ENCODE measurements at regions not wholly inside any gene's neighbourhood (a gene's known extent, or its start where the extent isn't known, plus 50 kb on each side); places are given as distances from the start of the nearest gene placed in this dataset.

GRCh38 chr21:27306206-27306605, 339.3 kb upstream of the ADAMTS5 start:
- Histone ChIP-seq H3K4me1 (ENCODE audit: control insufficient read depth, insufficient read depth, low read length, poor library complexity, severe bottlenecking) (no peaks in the 10 kb centered on the region), H3K9me3 (ENCODE audit: control insufficient read depth, low read length) (no peaks in the 10 kb centered on the region), H3K27me3 (replicated peaks; ENCODE audit: control insufficient read depth, insufficient read depth, low read length, poor library complexity, severe bottlenecking) (no peaks in the 10 kb centered on the region), H3K4me3 (ENCODE audit: insufficient read depth, low read depth, low read length, poor library complexity, severe bottlenecking) (no peak overlapping the region), H3K36me3 (ENCODE audit: control insufficient read depth, insufficient read depth, low read length) (no peaks in the 10 kb centered on the region), H3K27ac (ENCODE audit: insufficient read depth, low read length, poor library complexity, severe bottlenecking) (no peak overlapping the region)
- no peak for DNase-seq

GRCh38 chr21:27301220-27301619, 334.3 kb upstream of the ADAMTS5 start:
- H3K9me3 ChIP-seq (ENCODE audit: control insufficient read depth, low read length): no peaks in the 10 kb centered on the region
- H3K27me3 ChIP-seq (replicated peaks; ENCODE audit: control insufficient read depth, insufficient read depth, low read length, poor library complexity, severe bottlenecking): no peaks in the 10 kb centered on the region
- DNase-seq: no peak
- H3K4me1 ChIP-seq (ENCODE audit: control insufficient read depth, insufficient read depth, low read length, poor library complexity, severe bottlenecking): no peaks in the 10 kb centered on the region
- H3K4me3 ChIP-seq (ENCODE audit: insufficient read depth, low read depth, low read length, poor library complexity, severe bottlenecking): no peak overlapping the region
- H3K27ac ChIP-seq (ENCODE audit: insufficient read depth, low read length, poor library complexity, severe bottlenecking): no peak overlapping the region
- no peaks in the 10 kb centered on the region for H3K36me3 ChIP-seq (ENCODE audit: control insufficient read depth, insufficient read depth, low read length)

- no peak overlapping the region for H3K27ac ChIP-seq (ENCODE audit: insufficient read depth, low read length, poor library complexity, severe bottlenecking)
- no peak for DNase-seq
- no peaks in the 10 kb centered on the region for H3K9me3 ChIP-seq (ENCODE audit: control insufficient read depth, low read length)
These were observed 333.9 kb upstream of the ADAMTS5 start for GRCh38 chr21:27300770-27301169.

GRCh38 chr21:27298465-27298864, 331.6 kb upstream of the ADAMTS5 start:
- no peaks in the 10 kb centered on the region for H3K27me3 ChIP-seq (replicated peaks; ENCODE audit: control insufficient read depth, insufficient read depth, low read length, poor library complexity, severe bottlenecking)
- no peak overlapping the region for H3K27ac ChIP-seq (ENCODE audit: insufficient read depth, low read length, poor library complexity, severe bottlenecking)
- no peaks in the 10 kb centered on the region for H3K36me3 ChIP-seq (ENCODE audit: control insufficient read depth, insufficient read depth, low read length)
- no peak overlapping the region for H3K4me3 ChIP-seq (ENCODE audit: insufficient read depth, low read depth, low read length, poor library complexity, severe bottlenecking)
- H3K9me3 ChIP-seq (ENCODE audit: control insufficient read depth, low read length): no peaks in the 10 kb centered on the region
- H3K4me1 ChIP-seq (ENCODE audit: control insufficient read depth, insufficient read depth, low read length, poor library complexity, severe bottlenecking): no peaks in the 10 kb centered on the region
- no peak for DNase-seq

More at GRCh38 chr21:27300770-27301169, 333.9 kb upstream of the ADAMTS5 start:
- H3K27me3 ChIP-seq (replicated peaks; ENCODE audit: control insufficient read depth, insufficient read depth, low read length, poor library complexity, severe bottlenecking): no peaks in the 10 kb centered on the region
- H3K36me3 ChIP-seq (ENCODE audit: control insufficient read depth, insufficient read depth, low read length): no peaks in the 10 kb centered on the region
- no peaks in the 10 kb centered on the region for H3K4me1 ChIP-seq (ENCODE audit: control insufficient read depth, insufficient read depth, low read length, poor library complexity, severe bottlenecking)
- H3K4me3 ChIP-seq (ENCODE audit: insufficient read depth, low read depth, low read length, poor library complexity, severe bottlenecking): no peak overlapping the region

- Histone ChIP-seq H3K4me3 (ENCODE audit: insufficient read depth, low read depth, low read length, poor library complexity, severe bottlenecking) (no peak overlapping the region), H3K4me1 (ENCODE audit: control insufficient read depth, insufficient read depth, low read length, poor library complexity, severe bottlenecking) (no peaks in the 10 kb centered on the region), H3K27ac (ENCODE audit: insufficient read depth, low read length, poor library complexity, severe bottlenecking) (no peak overlapping the region), H3K27me3 (replicated peaks; ENCODE audit: control insufficient read depth, insufficient read depth, low read length, poor library complexity, severe bottlenecking) (no peaks in the 10 kb centered on the region), H3K9me3 (ENCODE audit: control insufficient read depth, low read length) (no peaks in the 10 kb centered on the region), H3K36me3 (ENCODE audit: control insufficient read depth, insufficient read depth, low read length) (no peaks in the 10 kb centered on the region)
- DNase-seq: no peak
These were observed 326.4 kb upstream of the ADAMTS5 start for GRCh38 chr21:27293239-27293638.

GRCh38 chr21:27292783-27293182, 325.9 kb upstream of the ADAMTS5 start:
- Histone ChIP-seq H3K4me1 (ENCODE audit: control insufficient read depth, insufficient read depth, low read length, poor library complexity, severe bottlenecking) (no peaks in the 10 kb centered on the region), H3K27me3 (replicated peaks; ENCODE audit: control insufficient read depth, insufficient read depth, low read length, poor library complexity, severe bottlenecking) (no peaks in the 10 kb centered on the region), H3K9me3 (ENCODE audit: control insufficient read depth, low read length) (no peaks in the 10 kb centered on the region), H3K27ac (ENCODE audit: insufficient read depth, low read length, poor library complexity, severe bottlenecking) (no peak overlapping the region), H3K36me3 (ENCODE audit: control insufficient read depth, insufficient read depth, low read length) (no peaks in the 10 kb centered on the region), H3K4me3 (ENCODE audit: insufficient read depth, low read depth, low read length, poor library complexity, severe bottlenecking) (no peak overlapping the region)
- no peak for DNase-seq

GRCh38 chr21:27292229-27292628, 325.3 kb upstream of the ADAMTS5 start:
- no peak overlapping the region for H3K4me3 ChIP-seq (ENCODE audit: insufficient read depth, low read depth, low read length, poor library complexity, severe bottlenecking)
- H3K27me3 ChIP-seq (replicated peaks; ENCODE audit: control insufficient read depth, insufficient read depth, low read length, poor library complexity, severe bottlenecking): no peaks in the 10 kb centered on the region
- no peaks in the 10 kb centered on the region for H3K9me3 ChIP-seq (ENCODE audit: control insufficient read depth, low read length)
- no peak for DNase-seq
- H3K27ac ChIP-seq (ENCODE audit: insufficient read depth, low read length, poor library complexity, severe bottlenecking): no peak overlapping the region
- no peaks in the 10 kb centered on the region for H3K4me1 ChIP-seq (ENCODE audit: control insufficient read depth, insufficient read depth, low read length, poor library complexity, severe bottlenecking)
- no peaks in the 10 kb centered on the region for H3K36me3 ChIP-seq (ENCODE audit: control insufficient read depth, insufficient read depth, low read length)

- H3K4me1 ChIP-seq (ENCODE audit: control insufficient read depth, insufficient read depth, low read length, poor library complexity, severe bottlenecking): no peaks in the 10 kb centered on the region
- H3K27me3 ChIP-seq (replicated peaks; ENCODE audit: control insufficient read depth, insufficient read depth, low read length, poor library complexity, severe bottlenecking): no peaks in the 10 kb centered on the region
- H3K9me3 ChIP-seq (ENCODE audit: control insufficient read depth, low read length): no peaks in the 10 kb centered on the region
- no peaks in the 10 kb centered on the region for H3K36me3 ChIP-seq (ENCODE audit: control insufficient read depth, insufficient read depth, low read length)
- H3K4me3 ChIP-seq (ENCODE audit: insufficient read depth, low read depth, low read length, poor library complexity, severe bottlenecking): no peak overlapping the region
- no peak for DNase-seq
- no peak overlapping the region for H3K27ac ChIP-seq (ENCODE audit: insufficient read depth, low read length, poor library complexity, severe bottlenecking)
These were observed 324.1 kb upstream of the ADAMTS5 start for GRCh38 chr21:27291006-27291405.

- Histone ChIP-seq H3K27ac (ENCODE audit: insufficient read depth, low read length, poor library complexity, severe bottlenecking) (no peak overlapping the region), H3K4me3 (ENCODE audit: insufficient read depth, low read depth, low read length, poor library complexity, severe bottlenecking) (no peak overlapping the region), H3K27me3 (replicated peaks; ENCODE audit: control insufficient read depth, insufficient read depth, low read length, poor library complexity, severe bottlenecking) (no peaks in the 10 kb centered on the region), H3K9me3 (ENCODE audit: control insufficient read depth, low read length) (no peaks in the 10 kb centered on the region), H3K36me3 (ENCODE audit: control insufficient read depth, insufficient read depth, low read length) (no peaks in the 10 kb centered on the region), H3K4me1 (ENCODE audit: control insufficient read depth, insufficient read depth, low read length, poor library complexity, severe bottlenecking) (no peaks in the 10 kb centered on the region)
- no peak for DNase-seq
These were observed 323.1 kb upstream of the ADAMTS5 start for GRCh38 chr21:27290028-27290427.

- Histone ChIP-seq H3K27ac (ENCODE audit: insufficient read depth, low read length, poor library complexity, severe bottlenecking) (no peak overlapping the region), H3K27me3 (replicated peaks; ENCODE audit: control insufficient read depth, insufficient read depth, low read length, poor library complexity, severe bottlenecking) (no peaks in the 10 kb centered on the region), H3K4me1 (ENCODE audit: control insufficient read depth, insufficient read depth, low read length, poor library complexity, severe bottlenecking) (no peaks in the 10 kb centered on the region), H3K9me3 (ENCODE audit: control insufficient read depth, low read length) (no peaks in the 10 kb centered on the region), H3K36me3 (ENCODE audit: control insufficient read depth, insufficient read depth, low read length) (no peaks in the 10 kb centered on the region), H3K4me3 (ENCODE audit: insufficient read depth, low read depth, low read length, poor library complexity, severe bottlenecking) (no peak overlapping the region)
- DNase-seq: no peak
These were observed 319.9 kb upstream of the ADAMTS5 start for GRCh38 chr21:27286760-27287159.

GRCh38 chr21:27277110-27277509, 310.2 kb upstream of the ADAMTS5 start:
- H3K4me3 ChIP-seq (ENCODE audit: insufficient read depth, low read depth, low read length, poor library complexity, severe bottlenecking): no peak overlapping the region
- H3K27ac ChIP-seq (ENCODE audit: insufficient read depth, low read length, poor library complexity, severe bottlenecking): no peak overlapping the region
- DNase-seq: no peak

More at GRCh38 chr21:27277110-27277509, 310.2 kb upstream of the ADAMTS5 start:
- H3K27me3 ChIP-seq (replicated peaks; ENCODE audit: control insufficient read depth, insufficient read depth, low read length, poor library complexity, severe bottlenecking): no peaks in the 10 kb centered on the region
- no peaks in the 10 kb centered on the region for H3K4me1 ChIP-seq (ENCODE audit: control insufficient read depth, insufficient read depth, low read length, poor library complexity, severe bottlenecking)
- no peaks in the 10 kb centered on the region for H3K9me3 ChIP-seq (ENCODE audit: control insufficient read depth, low read length)
- H3K36me3 ChIP-seq (ENCODE audit: control insufficient read depth, insufficient read depth, low read length): no peaks in the 10 kb centered on the region

Measured in effector memory CD4-positive, alpha-beta T cell (primary cell).